Stimulated activated CD4-positive, alpha-beta T cell treated with anti-CD3 and anti-CD28 coated beads, TNF-alpha, amount 100 ng/mL, for 1 hour (primary cell): ENCODE measurements at regions not wholly inside any gene's neighbourhood (a gene's known extent, or its start where the extent isn't known, plus 50 kb on each side); places are given as distances from the start of the nearest gene placed in this dataset.

ENCODE experiments used
- DNase-seq, 3 donors: peaks; one replicate each; pipeline ENCODE4 v3.0.0-alpha.2; 2020; ENCODE audit warnings: low read depth in 3 of 3, low spot score in 1 of 3

DNA sequence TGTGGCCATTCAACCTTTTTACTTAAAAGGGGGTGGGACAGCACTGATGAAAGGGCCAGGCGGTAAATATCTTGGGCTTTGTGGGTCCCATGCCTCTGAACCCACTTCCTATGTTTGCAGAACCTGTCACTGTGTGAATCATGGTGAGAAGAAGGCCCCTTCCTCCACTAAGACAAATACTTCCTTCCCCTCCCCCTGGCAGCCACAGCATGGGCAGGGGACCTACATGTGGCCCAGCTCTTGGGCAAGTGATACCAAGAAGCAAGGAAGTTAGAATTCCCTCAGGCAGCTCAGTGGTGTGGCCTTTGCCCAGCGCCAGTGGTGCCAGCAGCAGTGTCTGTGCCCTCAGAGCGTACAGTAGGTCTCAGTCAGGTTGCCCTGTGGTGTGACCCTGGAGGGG is 168.6 kb downstream of the TRIM33 start:
- DNase-seq, result no peak

DNA sequence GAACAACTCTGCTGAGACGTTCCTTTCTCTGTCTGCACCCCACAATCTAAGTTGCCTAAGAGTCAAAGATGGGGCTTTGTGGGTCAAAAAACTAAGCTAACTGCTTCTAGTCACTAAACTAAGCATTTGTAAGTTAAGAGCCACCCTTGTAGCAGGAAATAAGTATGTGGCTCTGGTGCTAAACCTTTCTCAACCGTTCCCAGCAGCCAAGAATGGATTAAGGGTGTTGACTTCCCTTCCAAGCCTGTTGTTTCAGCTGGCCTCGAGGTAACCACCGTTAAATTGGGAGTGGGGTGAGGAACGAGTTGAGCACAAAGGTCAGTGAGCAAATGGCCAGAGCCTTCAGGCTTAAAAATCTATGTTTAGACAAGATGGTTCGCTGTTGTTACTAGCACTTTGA is 169.1 kb downstream of the TRIM33 start:
- DNase-seq, result no peak

DNA sequence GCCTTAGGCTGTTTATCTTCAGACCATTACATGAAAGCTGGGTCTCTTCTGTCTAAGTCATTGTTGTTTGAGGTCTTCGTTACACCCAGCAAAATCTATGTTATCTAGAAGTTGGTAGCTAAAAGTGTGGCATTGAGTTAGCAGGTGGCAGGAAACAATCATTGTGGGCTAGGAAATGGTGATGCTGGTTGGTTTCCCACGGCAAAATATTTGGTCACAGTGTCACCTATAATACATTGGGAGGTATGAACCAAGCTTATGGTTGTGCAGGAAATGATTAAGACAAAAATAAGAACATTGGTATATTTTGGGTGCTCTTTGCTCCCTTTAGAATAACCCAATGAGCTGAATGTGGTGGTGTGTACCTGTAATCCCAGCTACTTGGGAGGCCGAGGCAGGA is 169.7 kb downstream of the TRIM33 start:
- no peak for DNase-seq

DNA sequence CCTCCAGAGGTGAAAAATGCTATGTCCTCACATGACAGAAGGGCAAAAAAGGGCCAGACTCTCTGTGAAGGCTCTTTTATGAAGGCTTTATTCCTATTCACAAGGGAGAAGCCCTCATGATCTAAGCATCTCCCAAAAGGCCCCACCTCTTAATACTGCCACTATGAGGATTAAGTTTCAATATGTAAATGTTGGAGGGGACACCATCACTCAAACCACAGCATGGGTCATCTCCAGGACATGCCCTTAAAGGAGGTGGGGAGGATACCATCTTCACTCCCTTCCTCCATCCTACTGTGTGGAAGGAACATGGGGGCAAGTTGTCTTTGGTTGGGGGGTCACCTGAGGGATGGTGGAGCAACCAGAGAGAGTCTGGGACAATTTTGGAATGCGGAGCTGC is 170.1 kb downstream of the TRIM33 start:
- DNase-seq, result no peak

DNA sequence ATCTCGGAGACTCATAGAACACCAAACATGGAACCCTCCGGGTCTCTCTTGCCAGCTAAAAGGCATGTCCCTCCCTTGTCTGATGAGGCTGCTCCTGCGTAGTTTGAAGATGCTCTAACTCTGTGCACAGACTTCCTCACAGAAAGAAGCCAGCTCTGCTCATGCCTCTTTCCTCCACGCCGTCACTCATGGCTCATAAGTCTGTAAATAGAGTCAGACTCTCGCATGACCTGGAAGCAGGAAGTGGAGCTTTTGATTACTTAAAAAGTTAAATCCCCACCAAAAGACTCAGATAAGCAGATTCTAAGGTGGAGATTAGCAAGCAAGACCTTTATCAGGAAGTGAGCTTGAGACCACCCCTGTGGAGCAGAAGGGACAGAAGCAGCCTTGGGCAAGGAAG is 171.6 kb downstream of the TRIM33 start:
- no peak for DNase-seq

DNA sequence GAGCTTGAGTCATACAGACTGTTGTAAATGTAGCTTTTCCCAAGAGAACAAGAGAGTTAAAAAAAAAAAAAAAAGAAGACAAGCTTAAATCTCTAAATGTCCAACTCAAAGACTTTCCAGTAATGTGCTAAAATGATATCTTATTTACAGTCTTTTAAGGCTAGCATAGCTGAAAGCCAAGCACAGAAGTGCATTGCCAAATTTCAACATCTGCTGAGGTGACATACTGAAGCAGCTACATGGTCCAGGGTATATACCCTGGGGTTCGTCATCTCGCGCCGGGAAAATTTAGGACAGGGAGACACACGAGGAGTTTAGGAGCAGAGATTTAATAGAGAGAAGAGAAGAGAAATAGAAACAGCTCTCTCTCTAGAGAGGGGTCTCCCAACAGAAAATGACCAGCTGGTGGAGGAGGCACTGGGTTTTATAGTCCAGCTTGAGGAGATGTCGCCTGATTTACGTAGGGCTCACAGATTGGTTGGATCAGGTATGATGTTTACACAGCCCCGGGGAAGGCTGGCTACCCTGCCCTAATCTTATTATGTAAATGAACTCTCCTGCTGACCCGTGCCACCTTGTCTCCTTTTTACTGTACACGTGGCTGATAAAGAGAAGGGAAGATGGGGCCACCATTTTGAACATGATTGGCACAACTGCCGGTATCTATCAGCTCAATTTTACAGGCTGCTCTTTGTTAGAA is 172.7 kb downstream of the TRIM33 start:
- DNase-seq, result no peak

DNA sequence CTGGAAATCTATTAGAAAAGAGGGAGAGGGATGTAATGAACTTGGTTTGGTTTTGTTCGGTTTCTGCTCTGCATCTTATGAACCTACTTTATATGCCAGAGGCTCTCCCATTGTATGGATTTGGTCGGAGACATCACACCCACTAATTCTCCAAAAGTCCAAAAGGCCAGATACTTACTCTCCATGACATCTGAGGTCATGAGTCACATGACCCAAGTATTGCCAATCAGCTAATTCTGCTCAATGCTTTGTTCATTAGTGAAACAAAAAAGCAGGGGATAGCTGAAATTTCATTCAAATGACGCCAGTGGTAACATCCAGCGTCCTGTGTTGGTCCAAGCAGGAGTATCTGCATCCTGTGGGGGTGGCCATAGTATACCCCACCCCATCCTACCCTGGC is 173.6 kb downstream of the TRIM33 start:
- no peak for DNase-seq

DNA sequence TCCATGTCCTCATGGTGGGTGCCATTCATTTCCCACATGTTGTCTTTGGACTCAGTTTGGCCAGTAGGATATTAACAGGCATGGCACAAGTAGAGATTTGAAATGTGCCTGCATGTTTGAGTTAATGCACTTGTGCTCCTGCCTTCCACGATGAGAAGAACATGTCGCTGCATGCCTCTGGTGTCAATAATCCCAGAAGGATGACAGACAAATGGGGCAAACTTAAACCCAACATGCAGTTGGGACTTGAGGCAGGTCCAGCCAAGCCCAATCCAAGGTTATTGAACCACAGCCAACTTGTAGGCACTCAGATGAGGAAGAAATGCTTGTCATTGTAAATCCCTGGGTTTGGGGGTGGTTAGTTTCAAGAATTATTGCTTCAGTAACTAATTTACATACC is 174.6 kb downstream of the TRIM33 start:
- no peak for DNase-seq

DNA sequence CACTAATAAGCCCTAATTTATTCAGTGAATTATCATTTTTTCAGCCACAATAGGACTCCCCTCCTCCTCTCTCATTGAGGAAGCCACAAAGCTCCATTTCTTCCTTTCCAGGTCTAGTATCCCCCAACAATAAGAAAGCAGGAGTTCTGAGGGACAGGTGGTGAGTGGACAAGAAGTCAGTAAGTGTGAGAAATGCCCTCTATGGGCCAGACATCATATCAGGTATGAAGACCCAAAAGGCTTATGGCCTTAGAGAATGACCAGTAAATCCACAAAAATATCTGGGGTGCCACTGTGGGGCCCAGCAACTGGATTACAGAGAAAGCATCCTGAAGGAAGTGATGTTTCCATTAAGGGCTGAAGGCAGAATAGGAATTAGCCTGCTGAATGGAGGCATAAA is 175.7 kb downstream of the TRIM33 start:
- DNase-seq, result no peak

DNA sequence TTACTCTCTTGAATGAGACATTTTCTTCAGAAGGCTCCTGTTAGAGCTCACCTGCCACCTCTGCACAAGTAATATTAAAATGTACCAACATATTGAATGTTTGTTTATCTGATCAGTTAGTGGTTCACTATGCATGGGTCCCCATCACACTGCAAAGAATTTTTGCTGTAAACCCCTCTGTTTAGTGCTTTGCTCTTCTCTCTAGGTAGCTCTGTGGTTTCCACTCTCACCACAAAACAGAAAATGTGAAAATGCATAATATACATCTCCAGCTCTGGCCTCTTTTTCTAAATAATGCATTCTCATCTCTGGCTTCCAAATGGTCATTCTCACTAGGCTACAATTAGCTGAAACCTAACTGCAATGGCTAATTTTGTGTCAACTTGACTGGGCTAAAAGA is 176.7 kb downstream of the TRIM33 start:
- no peak for DNase-seq

DNA sequence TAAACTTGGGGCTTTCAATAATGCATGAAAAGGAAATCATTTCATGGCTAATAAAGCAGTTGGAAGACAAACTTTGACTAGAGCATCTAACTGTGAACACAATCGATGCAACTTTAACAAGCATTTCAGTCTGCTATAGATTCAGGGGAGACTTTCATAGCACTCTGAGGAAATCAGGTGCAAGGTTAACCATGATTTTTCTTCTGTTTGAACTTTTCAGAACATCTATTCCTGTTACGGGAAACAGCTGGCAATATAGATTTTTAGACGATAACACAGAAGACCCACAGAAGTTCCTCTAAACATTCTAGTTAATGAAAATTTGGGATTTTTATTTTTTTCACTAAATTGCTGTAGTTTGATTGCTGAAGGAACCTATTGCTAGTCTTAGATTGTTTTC is 177.3 kb downstream of the TRIM33 start:
- DNase-seq, result no peak

DNA sequence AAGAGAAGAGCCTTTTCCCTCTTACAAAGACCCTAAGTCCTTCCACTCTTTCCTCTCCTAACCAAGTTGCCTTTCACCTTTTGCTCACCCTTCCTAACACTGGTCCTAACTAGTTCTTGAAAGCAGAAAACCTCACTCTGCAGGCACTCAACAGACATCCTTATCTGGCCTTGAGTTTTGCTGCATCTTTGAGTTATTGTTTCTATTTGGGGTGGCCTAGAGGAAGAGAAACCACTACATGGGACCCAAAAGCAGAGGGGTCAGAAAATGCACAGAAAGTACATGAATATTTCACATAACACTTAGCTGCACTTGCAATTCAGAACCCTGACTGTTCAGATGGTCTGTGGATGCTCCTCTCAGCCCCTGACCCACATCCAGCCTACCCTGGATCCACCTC is 178.3 kb upstream of the SYT6 start:
- no peak for DNase-seq

DNA sequence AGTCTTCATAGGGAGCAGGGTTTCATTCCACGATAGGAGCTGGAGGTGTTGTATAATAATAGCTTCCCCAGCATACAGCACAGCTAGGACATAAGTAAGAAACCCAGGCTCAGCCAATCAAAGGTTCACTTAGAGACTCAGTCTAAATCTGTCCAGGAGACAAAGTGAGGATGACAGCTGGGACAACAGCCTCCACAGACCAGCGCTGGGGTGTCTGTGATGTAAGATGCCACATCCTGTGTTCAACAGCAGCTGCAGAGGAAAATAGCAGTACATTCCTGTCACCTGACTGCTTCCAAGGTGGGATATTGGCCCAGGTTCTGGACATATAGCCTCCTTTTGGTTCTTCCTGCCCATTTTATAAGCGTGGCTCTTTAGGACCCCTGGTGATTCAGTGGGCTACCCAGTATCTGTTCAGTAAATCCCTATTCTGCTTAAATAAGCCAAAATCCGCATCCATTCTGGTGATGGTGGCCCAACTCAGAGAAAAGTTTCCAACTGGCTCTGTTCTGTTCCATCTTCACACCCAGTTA is 176.8 kb upstream of the SYT6 start:
- no peak for DNase-seq

DNA sequence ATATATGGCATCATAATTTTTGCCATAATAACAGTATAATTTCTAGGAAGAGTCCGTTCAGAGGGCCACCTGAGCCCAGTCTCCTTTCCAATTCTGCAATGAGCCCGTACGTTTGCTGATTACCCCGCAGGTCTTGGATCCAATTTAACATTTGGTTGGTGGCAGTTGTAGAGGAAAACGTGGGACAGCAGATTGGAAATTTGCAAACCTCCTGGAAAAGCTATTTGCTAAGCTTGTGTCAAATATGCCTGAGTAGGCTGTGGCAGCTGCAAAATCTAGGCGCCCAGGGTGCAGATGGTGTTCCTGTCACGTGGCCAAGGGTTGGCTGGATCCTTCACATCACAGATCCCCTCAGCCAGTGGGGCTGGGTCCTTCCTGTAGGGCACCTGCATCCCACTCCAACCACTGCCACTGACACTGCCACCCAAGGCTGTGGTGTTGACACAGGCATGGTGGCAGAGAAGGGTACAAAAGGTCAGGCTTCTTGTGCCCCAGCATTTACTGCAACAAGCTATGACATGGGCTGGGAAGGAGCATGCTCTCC is 174.8 kb upstream of the SYT6 start:
- DNase-seq, result no peak

DNA sequence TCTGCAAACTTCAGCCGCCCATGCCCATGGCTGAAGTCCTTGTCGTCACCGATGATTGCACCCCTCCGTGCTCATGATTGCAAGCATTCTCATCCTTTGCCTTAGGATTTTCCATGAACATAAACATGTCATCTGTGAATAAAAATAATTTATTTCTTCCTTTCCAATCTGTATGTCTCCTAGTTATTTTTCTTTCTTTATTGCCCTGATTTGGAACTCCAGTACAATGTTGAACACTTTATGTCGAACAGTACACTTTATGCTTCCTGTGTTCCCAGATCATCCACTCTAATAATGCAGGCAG is 170.9 kb upstream of the SYT6 start:
- no peak for DNase-seq

DNA sequence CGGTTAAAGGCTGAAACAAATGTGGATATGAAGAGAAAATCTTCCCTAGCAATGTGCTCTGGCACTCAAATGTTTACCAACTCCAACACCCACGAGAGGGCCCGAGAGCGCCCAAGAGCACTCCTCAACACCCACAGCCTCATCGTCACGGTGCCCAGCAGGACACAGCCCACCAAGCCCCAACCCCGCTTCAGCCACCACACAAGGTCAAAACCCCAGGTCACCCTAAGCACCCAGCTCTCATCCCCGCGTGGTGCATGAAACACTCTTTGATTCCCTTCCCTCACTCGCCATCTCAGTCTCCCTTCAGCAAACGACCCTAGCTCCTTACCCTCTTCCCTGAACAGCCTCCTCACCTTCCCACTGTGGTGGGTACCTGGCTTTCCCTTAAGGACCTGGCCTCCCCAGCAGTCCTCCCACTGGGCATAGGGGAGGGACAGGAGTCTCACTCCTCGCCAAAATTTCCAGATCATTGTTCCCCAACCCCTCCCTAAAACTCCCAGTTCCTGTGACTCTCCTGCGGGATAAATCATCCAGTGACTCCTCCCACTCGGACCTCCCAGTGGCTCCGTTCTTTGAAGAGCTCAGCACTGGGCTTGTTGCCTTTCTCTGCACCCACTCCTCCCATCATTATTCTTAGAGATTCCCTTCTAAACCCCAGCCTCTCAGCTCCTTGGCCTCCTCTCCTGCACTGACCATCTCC is 170.4 kb upstream of the SYT6 start:
- no peak for DNase-seq

DNA sequence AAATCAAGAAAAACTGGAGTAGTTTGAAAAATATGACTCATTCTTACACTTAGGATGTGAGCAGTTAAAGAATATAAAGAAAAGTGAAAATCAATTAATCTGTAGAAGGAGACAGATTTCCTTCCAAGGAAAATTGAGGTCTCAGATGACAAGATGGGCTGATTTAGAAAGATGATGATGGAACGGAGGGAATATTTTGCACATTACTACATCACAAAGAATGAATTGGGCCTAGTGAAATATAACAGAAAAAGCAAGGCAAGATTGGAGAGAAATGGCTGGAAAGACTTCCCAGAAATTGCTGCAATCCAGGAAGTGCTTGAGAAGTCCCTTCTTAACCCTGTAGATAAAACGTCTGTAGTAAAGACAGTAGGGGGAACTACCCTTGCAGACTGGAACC is 169.1 kb upstream of the SYT6 start:
- DNase-seq, result no peak

DNA sequence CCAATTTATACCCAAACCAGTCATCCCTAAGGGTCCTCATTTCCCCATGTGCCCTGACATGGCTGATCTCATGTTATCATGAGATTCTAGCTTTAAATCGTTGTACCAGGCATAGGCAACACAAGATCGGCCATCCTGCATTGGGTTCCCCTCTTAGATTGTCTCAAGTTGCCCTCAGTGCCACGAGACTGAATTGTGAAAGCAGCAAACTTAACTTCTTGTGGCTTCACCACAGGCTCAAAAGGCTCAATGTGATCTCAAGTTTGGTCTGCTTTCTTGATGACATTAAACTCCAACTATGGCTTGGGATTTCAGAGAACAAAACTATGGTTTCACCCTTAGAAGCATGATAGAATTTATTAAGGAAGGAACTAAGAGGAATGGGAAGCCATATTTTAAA is 168.5 kb upstream of the SYT6 start:
- DNase-seq, result no peak

DNA sequence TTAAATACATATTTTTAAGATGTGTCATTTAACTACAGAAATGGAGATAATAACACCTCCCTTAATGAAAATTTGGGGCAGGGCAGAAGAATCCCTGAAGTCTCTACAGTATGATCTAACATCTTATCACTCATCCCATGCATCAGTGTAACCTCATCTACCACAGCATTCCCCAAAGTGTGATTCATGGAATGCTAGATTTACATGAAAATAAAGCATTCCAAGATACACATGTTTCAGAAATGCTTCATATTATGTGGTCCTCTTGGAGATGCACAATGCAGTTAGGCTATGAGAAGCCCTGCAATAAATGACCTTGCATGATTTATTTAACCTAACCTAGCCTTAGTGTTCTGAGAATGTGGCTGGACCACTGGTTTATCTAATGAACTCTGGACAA is 166.9 kb upstream of the SYT6 start:
- no peak for DNase-seq

DNA sequence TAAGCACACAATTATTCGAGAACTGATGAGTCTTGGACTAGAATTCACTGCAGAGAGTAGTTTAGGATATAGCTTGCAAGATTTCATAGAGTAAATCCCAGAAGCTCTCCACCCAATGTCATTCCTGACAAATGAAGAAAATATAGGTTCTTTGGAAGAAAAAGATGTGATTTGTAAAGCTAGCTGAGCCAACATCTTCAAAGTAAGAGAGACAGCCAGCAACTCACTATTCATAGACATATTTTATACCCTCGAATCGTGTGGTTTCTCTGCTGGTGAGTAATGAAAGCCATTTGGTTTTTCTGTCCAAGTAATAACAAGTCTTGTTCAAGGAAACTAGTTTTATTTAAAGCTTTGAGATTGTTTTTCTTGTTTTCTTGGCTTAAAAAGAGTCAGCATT is 165.7 kb upstream of the SYT6 start:
- no peak for DNase-seq

DNA sequence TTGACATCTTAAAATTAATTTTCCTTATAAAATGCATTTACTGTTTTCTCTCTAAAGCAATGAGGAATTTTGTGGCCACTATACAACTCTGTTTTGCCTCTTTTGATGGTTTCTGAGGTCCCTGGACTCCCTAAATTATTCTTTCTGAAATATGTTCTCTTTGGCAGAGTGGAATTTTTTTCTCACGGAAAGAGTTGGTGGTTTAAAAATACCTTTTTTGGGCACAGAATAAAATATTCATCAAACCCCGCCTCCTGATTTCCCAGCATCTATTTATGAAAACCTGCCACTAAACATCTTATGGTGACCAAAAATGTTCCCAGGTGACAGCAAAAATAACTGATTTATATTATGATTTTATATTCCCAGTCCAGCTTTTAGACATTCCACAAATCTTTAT is 165.3 kb upstream of the SYT6 start:
- DNase-seq, result no peak

DNA sequence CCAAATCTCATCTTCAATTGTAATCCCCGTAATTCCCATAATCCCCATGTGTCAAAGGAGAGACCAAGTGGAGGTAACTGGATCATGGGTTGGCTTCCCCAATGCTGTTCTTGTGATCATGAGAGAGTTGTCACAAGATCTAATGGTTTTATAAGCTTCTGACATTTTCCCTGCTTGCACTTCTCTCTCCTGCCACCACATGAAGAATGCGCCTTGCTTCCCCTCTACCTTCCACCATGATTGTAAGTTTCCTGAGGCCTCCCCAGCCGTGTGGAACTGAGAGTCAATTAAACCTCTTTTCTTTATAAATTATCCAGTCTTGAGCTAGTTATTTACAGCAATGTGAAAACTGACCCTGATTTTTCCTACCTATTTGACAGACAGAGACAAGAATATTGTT is 162.5 kb upstream of the SYT6 start:
- DNase-seq, result no peak

DNA sequence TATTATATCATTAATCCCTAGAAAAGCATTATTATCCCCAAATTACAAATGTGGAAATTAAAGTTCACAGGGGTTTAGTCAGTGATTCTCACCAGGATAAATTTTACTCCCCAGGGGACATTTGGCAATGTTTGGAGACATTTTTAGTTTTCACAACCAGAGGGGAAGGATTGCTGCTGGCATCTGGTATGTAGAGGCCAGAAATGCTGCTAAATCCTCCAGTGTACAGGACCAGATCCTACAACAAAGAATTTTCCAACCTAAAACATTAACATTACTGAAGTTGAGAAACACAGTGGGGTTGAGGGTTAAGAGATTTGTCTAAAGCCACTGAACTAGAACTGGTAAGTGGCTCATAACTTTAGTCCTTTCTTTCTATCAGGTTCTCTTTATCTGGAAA is 162.0 kb upstream of the SYT6 start:
- no peak for DNase-seq
